HUES64 (cell line): ENCODE measurements at regions not wholly inside any gene's neighbourhood (a gene's known extent, or its start where the extent isn't known, plus 50 kb on each side); places are given as distances from the start of the nearest gene placed in this dataset.

Experiments
- H3K27ac ChIP-seq: 2 replicates; pipeline ENCODE4 v1.7.0; 2013; ENCODE audit warnings: low read depth, low read length, inconsistent platforms
- H3K27me3 ChIP-seq: 2 replicates; pipeline ENCODE4 v1.6.1; 2013; ENCODE audit warnings: mild to moderate bottlenecking, low read length; ENCODE audit not compliant: insufficient read depth
- H3K36me3 ChIP-seq: 2 replicates; pipeline ENCODE4 v1.6.1; 2013; ENCODE audit warnings: mild to moderate bottlenecking, low read length; ENCODE audit not compliant: insufficient read depth
- H3K4me1 ChIP-seq: 2 replicates; pipeline ENCODE4 v1.6.1; 2013; ENCODE audit warnings: mild to moderate bottlenecking, low read length, moderate library complexity; ENCODE audit not compliant: insufficient read depth
- H3K4me3 ChIP-seq: 2 replicates; pipeline ENCODE4 v1.5.1; 2013; ENCODE audit warnings: mild to moderate bottlenecking, low read length, moderate library complexity
- H3K9ac ChIP-seq: 2 replicates; pipeline ENCODE4 v1.6.1; 2013; ENCODE audit warnings: mild to moderate bottlenecking, low read depth, low read length
- H3K9me3 ChIP-seq: 2 replicates; pipeline ENCODE4 v1.6.1; 2013; ENCODE audit warnings: low read depth, low read length; ENCODE audit not compliant: insufficient read depth
- WGBS: fragments of 150-250, 120-280 bp; methylation state at CpG from one replicate; pipeline ENCODE4 v1.1.7; 2013; ENCODE audit warnings: missing lambda C conversion rate; 5-methylcytosine and 5-hydroxymethylcytosine counted together

DNA sequence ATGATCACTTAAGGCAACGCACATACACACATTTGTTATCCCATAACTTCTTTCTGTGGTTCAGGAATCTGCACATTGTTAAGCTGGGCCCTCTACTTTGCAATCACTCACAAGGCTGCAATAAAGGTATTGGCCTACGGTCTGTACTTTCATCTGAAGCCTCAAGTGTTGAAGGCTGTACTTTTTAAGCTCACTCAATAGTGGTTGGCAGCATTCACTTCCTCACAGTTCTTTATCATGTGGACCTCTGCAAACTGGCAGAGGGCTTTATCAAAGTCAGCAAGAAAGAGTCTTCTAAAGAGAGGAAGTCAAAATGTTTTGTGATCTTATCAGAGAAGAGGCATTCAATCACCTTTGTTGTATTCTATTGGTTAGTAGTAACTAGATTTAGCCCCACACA, 301.4 kb upstream of the EPHA5 start:
- whole genome bisulfite sequencing, result 90% methylated on average over 2 of the region's 2 CpGs
- no peaks in the 10 kb centered on the region for H3K27me3 ChIP-seq
- peaks cover 10% of the 10 kb centered on the region; the same call in 1 of the 2 replicates for H3K9me3 ChIP-seq
- no peaks in the 10 kb centered on the region for H3K4me1 ChIP-seq
- no peak overlapping the region for H3K27ac ChIP-seq
- no peak overlapping the region for H3K4me3 ChIP-seq
- no peak overlapping the region for H3K9ac ChIP-seq
- H3K36me3 ChIP-seq, result no peaks in the 10 kb centered on the region

DNA sequence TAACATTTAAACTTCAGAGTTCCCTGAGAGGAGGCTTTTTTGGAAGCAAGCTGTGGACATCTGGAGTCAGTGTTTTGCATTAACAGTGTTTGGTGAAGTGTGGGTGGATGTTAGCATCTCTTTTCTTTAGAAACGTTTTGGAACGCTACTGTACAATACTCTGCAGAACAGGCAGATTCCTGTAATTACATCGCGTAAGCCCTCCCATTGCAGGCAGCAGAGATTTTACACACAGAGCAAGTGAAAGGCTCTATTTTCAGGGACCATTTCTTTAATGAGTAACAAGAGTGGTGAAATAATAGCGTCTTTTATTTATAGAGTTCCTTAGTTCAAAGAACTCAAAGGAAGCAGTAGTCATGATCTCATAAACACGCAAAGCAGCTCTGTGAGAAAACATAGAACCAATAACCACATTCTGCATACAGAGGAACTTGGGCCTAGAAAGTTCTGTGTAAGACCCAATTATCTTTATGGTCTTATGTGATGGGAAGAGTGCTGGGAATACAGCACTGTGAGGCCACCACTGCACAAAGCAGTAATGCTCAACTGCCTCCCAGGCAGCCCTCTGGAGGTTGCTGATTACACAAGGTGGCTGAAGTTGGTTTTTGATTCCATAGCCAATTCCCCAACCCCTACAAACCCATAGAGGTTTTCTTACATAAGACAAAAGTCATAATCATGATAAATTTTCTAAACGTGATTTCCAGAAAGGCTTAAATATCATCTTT, 298.7 kb upstream of the EPHA5 start:
- H3K9me3 ChIP-seq, result no peaks in the 10 kb centered on the region
- H3K9ac ChIP-seq, result no peak overlapping the region
- no peaks in the 10 kb centered on the region for H3K27me3 ChIP-seq
- 84% methylated on average over 7 of the region's 7 CpGs for WGBS
- H3K27ac ChIP-seq, result no peak overlapping the region
- H3K36me3 ChIP-seq, result no peaks in the 10 kb centered on the region
- H3K4me1 ChIP-seq, result no peaks in the 10 kb centered on the region
- H3K4me3 ChIP-seq, result no peak overlapping the region

DNA sequence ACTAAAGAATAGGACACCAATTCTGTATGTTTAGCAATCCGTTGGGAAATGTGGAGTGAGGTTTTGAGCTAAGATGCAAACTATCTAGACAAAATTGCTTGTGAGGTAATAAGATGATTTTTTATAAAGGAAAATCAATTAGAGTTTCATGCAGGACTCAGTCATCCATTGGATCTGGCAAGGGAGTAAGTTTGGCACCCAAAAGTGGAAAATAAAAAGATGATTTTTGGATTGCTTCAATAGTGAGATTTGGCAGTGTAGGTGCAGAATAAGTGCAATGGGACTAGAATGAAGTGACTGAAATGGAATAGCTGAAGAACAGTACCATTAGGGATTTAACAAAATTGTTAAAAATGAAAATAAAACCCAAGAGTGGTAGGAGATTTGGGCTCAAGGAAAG, 290.5 kb upstream of the EPHA5 start:
- WGBS, result 87% methylated on average over 1 of the region's 1 CpG

DNA sequence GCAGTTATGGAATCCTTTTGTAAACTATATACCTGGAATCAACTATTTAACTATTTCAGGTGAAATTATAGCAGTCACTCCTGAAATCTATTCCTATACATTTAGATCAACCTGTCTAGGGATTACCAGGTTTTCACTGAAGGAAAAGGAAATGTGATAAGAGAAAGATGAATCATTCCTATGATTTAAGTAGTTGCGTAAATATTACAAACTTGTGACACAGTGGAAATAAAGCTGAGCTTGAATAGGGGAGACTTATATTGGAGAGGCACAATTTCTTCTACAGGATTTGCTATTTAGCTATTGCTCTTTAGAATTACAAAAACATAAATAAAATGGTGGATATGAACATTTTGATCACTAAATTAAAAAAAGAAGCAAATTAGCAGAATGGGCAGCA, 284.1 kb upstream of the EPHA5 start:
- Histone ChIP-seq H3K4me1 (0 out of 2 replicates have a peak, but pooled peaks cover 5% of the 10 kb centered on the region), H3K27ac (no peak overlapping the region), H3K9ac (no peak overlapping the region), H3K27me3 (no peaks in the 10 kb centered on the region), H3K36me3 (no peaks in the 10 kb centered on the region), H3K4me3 (no peak overlapping the region), H3K9me3 (no peaks in the 10 kb centered on the region)
- 100% methylated on average over 1 of the region's 1 CpG for WGBS

More for the DNA sequence above, 290.5 kb upstream of the EPHA5 start:
- H3K36me3 ChIP-seq, result no peaks in the 10 kb centered on the region
- no peak overlapping the region for H3K9ac ChIP-seq
- H3K4me3 ChIP-seq, result no peak overlapping the region
- H3K27me3 ChIP-seq, result no peaks in the 10 kb centered on the region
- no peak overlapping the region for H3K27ac ChIP-seq
- H3K9me3 ChIP-seq, result no peaks in the 10 kb centered on the region
- no peaks in the 10 kb centered on the region for H3K4me1 ChIP-seq

DNA sequence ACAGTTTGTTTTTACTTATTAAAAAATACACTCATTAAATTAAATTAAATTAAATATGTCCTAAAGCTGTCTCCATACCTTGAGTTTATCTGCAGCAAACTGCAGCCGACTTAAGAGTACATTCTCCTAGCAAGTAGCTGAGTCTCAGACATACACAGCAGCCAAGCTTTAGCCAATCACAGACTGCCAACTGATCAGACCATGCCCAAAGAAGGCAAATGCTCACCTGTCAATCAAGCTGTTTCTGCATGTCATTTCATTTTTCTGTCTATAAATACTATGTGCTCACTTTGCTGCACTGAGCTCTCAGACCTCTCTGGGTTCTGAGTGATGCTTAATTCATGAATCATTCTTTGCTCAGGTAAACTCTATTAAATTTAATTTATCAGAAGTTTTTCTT, 280.9 kb upstream of the EPHA5 start:
- Histone ChIP-seq H3K36me3 (no peaks in the 10 kb centered on the region), H3K27me3 (no peaks in the 10 kb centered on the region), H3K4me1 (0 out of 2 replicates have a peak, but pooled peaks cover 5% of the 10 kb centered on the region), H3K9ac (no peak overlapping the region), H3K9me3 (no peaks in the 10 kb centered on the region), H3K27ac (no peak overlapping the region), H3K4me3 (no peak overlapping the region)
- WGBS, result 93% methylated on average over 1 of the region's 1 CpG

DNA sequence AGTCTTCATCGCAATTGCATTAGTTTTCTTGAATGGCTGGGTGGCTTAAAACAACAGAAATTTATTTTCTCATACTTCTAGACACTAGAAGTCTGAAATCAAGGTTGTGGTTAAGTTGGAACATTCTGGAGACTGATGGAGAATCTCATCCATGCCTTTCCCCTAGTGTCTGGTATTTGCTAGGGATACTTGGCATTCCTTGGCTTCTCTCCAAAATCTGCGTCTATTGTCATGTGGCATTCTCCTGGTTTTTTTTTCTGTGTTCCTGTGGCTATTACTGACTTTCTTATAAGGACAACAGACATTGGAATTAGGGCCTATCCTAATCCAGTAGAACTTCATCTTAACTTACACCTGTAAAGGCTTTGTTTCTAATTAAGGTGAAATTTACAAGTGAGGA, 272.8 kb upstream of the EPHA5 start:
- Histone ChIP-seq H3K27me3 (no peaks in the 10 kb centered on the region), H3K36me3 (no peaks in the 10 kb centered on the region), H3K4me3 (no peak overlapping the region), H3K9me3 (no peaks in the 10 kb centered on the region), H3K4me1 (peaks cover 24% of the 10 kb centered on the region), H3K9ac (no peak overlapping the region), H3K27ac (peak overlapping the region; percentile 57; the same call in 1 of the 2 replicates)
- 20% methylated on average over 1 of the region's 2 CpGs for WGBS

DNA sequence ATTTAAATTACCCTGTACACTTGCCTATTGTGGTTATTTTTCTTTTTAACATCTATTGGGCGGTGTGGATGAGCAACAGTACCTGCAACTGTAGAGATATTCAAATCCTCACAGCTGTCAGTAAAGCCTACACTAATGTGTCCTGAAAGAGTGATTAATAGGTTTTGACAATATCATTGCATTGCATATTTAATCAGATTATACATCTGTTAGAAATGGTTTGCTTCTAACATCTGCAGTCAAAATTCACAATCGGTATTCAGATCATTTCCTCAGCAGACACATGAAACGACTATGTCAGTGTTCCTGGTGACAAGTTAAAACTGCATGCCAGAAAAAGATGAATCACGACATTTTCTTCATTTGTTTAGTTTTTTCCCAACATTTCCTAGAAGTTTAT, 254.6 kb upstream of the EPHA5 start:
- H3K36me3 ChIP-seq, result no peaks in the 10 kb centered on the region
- no peak overlapping the region for H3K27ac ChIP-seq
- 90% methylated on average over 4 of the region's 4 CpGs for WGBS
- no peaks in the 10 kb centered on the region for H3K27me3 ChIP-seq
- H3K4me3 ChIP-seq, result no peak overlapping the region
- H3K4me1 ChIP-seq, result peaks cover 7% of the 10 kb centered on the region; the same call in 1 of the 2 replicates
- peaks cover 2% of the 10 kb centered on the region; the same call in 1 of the 2 replicates for H3K9me3 ChIP-seq
- no peak overlapping the region for H3K9ac ChIP-seq

DNA sequence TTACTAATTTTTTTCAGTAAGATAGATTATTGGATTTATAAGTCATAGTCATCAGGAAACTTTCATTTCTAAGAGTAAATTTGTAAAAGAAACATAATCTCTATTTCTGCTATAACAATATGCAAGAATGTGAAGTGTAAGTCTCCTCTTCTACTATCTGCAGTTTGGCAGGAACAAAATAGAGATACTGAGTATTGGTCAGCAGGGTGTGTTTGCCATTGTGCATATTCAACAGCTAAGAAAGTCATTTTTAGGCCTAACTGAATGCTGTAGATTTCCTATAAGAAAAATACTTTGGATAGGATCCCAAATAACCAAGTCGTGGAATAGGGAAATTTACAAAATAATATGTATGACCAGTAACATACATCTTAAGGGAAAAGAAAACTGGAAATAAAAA, 253.3 kb upstream of the EPHA5 start:
- no CpG with 5 or more reads among the region's 1 CpG for WGBS

DNA sequence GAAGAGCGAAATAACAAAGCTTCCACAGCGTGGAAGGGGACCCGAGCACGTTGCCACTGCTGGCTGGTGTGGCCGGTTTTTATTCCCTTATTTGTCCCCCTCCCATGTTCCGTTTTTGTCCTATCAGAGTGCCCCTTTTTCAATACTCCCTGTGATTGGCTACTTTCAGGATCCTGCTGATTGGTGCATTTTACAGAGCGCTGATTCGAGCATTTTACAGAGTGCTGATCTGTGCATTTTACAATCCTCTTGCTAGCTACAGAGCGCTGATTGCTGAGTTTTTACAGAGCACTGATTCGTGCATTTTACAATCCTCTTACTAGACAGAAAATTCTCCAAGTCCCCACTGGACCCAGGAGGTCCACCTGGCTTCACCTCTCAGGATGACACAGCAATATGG, 250.9 kb upstream of the EPHA5 start:
- H3K27me3 ChIP-seq, result no peaks in the 10 kb centered on the region
- WGBS, result 96% methylated on average over 10 of the region's 10 CpGs
- no peak overlapping the region for H3K27ac ChIP-seq
- no peaks in the 10 kb centered on the region for H3K36me3 ChIP-seq
- H3K9me3 ChIP-seq, result peaks cover 9% of the 10 kb centered on the region; the same call in 1 of the 2 replicates
- H3K4me1 ChIP-seq, result peaks cover 18% of the 10 kb centered on the region
- H3K4me3 ChIP-seq, result no peak overlapping the region
- H3K9ac ChIP-seq, result no peak overlapping the region

More for the DNA sequence above, 253.3 kb upstream of the EPHA5 start:
- H3K27me3 ChIP-seq, result no peaks in the 10 kb centered on the region
- no peak overlapping the region for H3K27ac ChIP-seq
- H3K4me3 ChIP-seq, result no peak overlapping the region
- H3K36me3 ChIP-seq, result no peaks in the 10 kb centered on the region
- peaks cover 15% of the 10 kb centered on the region for H3K4me1 ChIP-seq
- no peak overlapping the region for H3K9ac ChIP-seq
- H3K9me3 ChIP-seq, result peaks cover 2% of the 10 kb centered on the region; the same call in 1 of the 2 replicates

DNA sequence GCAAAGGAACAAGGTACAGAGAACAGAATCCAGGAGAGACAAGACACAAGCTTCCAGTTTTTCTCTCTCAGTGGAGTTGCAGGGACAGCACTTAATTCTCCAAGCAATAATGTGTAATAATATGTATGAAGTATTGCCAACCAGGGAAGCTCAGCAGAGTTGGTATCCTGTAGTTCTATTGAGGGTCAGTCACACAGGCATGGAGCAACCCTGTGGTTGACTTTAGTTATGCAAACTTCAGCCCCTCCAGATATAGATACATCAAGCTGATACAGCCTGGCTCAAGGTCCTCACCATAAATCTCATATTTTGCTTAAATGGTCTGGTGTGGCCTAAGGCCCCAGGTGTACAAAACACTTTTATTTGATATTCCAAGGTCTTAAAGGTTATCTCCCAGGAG, 248.6 kb upstream of the EPHA5 start:
- Histone ChIP-seq H3K27ac (no peak overlapping the region), H3K4me1 (peaks cover 16% of the 10 kb centered on the region), H3K36me3 (no peaks in the 10 kb centered on the region), H3K27me3 (no peaks in the 10 kb centered on the region), H3K4me3 (no peak overlapping the region), H3K9me3 (peaks cover 9% of the 10 kb centered on the region; the same call in 1 of the 2 replicates), H3K9ac (no peak overlapping the region)

DNA sequence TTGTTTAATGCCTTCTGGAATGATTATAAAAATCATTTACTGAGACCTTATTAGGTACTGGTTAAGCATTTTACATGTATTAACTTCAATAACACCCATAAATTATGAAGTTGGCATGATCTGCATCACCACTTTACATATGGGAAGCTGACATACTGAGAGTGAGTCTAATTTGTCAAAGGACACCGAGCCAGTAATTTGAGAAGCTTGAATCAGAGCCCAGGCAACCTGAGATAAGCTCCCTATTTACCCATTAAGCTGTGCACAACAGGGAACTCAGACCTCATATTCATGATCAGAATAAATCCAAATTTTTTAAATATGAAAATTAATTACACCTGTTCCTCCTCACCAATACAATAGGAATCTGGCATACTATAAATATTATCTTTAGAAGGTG, 247.9 kb upstream of the EPHA5 start:
- Histone ChIP-seq H3K9me3 (peaks cover 9% of the 10 kb centered on the region; the same call in 1 of the 2 replicates), H3K4me3 (no peak overlapping the region), H3K4me1 (peaks cover 11% of the 10 kb centered on the region), H3K9ac (no peak overlapping the region), H3K36me3 (no peaks in the 10 kb centered on the region), H3K27ac (no peak overlapping the region), H3K27me3 (no peaks in the 10 kb centered on the region)
- WGBS, result 95% methylated on average over 1 of the region's 1 CpG
